ENCODE measurements at regions not wholly inside any gene's neighbourhood (a gene's known extent, or its start where the extent isn't known, plus 50 kb on each side); places are given as distances from the start of the nearest gene placed in this dataset.

GRCh38 chr11:81112718-81113117, 1620.9 kb downstream of the FAM181B start:
- TF ChIP-seq CTCF (IDR thresholded peaks at IDR 0.05) (no peak), POLR2A (IDR thresholded peaks at IDR 0.05) (no peak)
